Epithelial cell of proximal tubule (primary cell): ENCODE measurements at regions not wholly inside any gene's neighbourhood (a gene's known extent, or its start where the extent isn't known, plus 50 kb on each side); places are given as distances from the start of the nearest gene placed in this dataset.

ENCODE experiments used
- DNase-seq: peaks from one replicate; pipeline ENCODE4 v3.0.0-alpha.2; 2011; ENCODE audit warnings: low read depth
- H3K4me3 ChIP-seq: 2 replicates; pipeline ENCODE4 v1.5.1; 2011; ENCODE audit warnings: low read depth, mild to moderate bottlenecking, low read length
- CTCF ChIP-seq: conservative IDR thresholded peaks from 2 replicates; pipeline ENCODE4 v1.5.1; 2012; ENCODE audit warnings: low read depth, mild to moderate bottlenecking, low read length

- TF ChIP-seq CTCF: no peak
- DNase-seq: no peak
- H3K4me3 ChIP-seq: no peak overlapping the region
These were observed 82.7 kb downstream of the SDR9C7 start for GRCh38 chr12:56851462-56851861.

GRCh38 chr12:56840922-56841321 lies 77.8 kb downstream of the HSD17B6 start:
- no peak for TF ChIP-seq CTCF
- no peak for DNase-seq

GRCh38 chr12:56839915-56840325 lies 76.8 kb downstream of the HSD17B6 start:
- TF ChIP-seq CTCF: peak; percentile 85
- no peak overlapping the region for H3K4me3 ChIP-seq
- no peak for DNase-seq

More at GRCh38 chr12:56840922-56841321, 77.8 kb downstream of the HSD17B6 start:
- H3K4me3 ChIP-seq: no peak overlapping the region

- DNase-seq: no peak
These were observed 76.3 kb downstream of the HSD17B6 start for GRCh38 chr12:56839489-56839848.

GRCh38 chr12:56838621-56839488 lies 75.7 kb downstream of the HSD17B6 start:
- no peak for DNase-seq
- TF ChIP-seq CTCF: no peak
- H3K4me3 ChIP-seq: no peak overlapping the region

More at GRCh38 chr12:56839489-56839848, 76.3 kb downstream of the HSD17B6 start:
- H3K4me3 ChIP-seq: no peak overlapping the region
- no peak for TF ChIP-seq CTCF
